Activated T-helper 2 cell treated with anti-CD3 and anti-CD28 coated beads, Interferon-gamma antibody, Interleukin-2, Interleukin-4, amounts not matched to agents 10 μg/mL and 5 μg/mL and 100 μg/mL, durations not matched to agents 14 hours and 24 hours and 36 hours (primary cell): ENCODE measurements at regions not wholly inside any gene's neighbourhood (a gene's known extent, or its start where the extent isn't known, plus 50 kb on each side); places are given as distances from the start of the nearest gene placed in this dataset.

ENCODE experiments used
- DNase-seq: peaks from one replicate; pipeline ENCODE4 v3.0.0; 2021; ENCODE audit warnings: low spot score
- H3K27ac Mint-ChIP-seq: one replicate; pipeline ENCODE4 v1.8.0; 2021; ENCODE audit warnings: mixed read lengths
- H3K27me3 Mint-ChIP-seq: one replicate; pipeline ENCODE4 v1.8.0; 2021; ENCODE audit warnings: low read depth, mixed read lengths
- H3K36me3 Mint-ChIP-seq: one replicate; pipeline ENCODE4 v1.8.0; 2021; ENCODE audit warnings: low read depth, mixed read lengths
- H3K4me1 Mint-ChIP-seq: one replicate; pipeline ENCODE4 v1.8.0; 2021; ENCODE audit warnings: low read depth, mixed read lengths
- H3K4me3 Mint-ChIP-seq: one replicate; pipeline ENCODE4 v1.8.0; 2021; ENCODE audit warnings: low read depth, mild to moderate bottlenecking, moderate library complexity, mixed read lengths
- H3K9me3 Mint-ChIP-seq: one replicate; pipeline ENCODE4 v1.8.0; 2021; ENCODE audit warnings: mixed read lengths
- intact Hi-C: fragments of 100-400 bp; cut with micrococcal nuclease; formaldehyde crosslinking; loops from one replicate; pipeline ENCODE4 v1.15.1; 2023

DNA sequence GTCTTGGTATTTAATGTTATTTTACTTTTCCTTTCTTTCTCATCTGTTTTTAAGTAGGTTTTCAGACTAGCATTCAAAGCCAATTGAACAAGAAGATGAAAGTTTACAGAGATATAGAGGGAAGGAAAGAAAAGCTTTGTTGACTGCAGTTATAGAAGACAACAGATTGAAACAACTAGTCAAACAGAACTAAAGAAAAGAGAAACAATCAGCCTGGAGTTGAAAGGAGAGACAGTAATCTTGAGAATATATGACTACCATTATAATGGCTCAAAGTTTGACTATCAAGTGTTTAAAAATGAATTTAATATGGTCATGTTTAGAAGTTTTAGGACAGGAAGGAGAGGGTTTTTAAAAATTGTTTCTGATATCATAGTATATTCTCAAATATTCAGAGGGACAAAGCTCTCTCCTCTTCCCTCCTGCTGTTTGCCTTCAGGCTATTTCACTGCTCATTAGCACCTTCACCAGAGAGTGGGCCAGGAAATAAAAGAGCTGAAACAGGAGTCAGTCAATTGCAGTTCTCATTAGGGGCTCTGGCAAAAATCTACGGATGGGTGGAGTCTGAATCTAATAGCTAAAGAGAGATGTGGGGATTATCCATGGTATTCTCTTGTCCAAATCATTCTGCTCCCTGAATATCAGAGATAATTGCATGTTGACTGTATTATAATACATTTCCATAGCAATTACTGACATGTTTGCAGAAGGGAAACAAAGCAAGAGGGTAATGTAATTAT, 577.8 kb downstream of the BRINP3 start:
- Mint-ChIP-seq H3K36me3 (no peaks in the 10 kb centered on the region), H3K27me3 (no peaks in the 10 kb centered on the region), H3K4me3 (no peak overlapping the region), H3K27ac (no peak overlapping the region), H3K9me3 (peaks cover 15% of the 10 kb centered on the region), H3K4me1 (no peaks in the 10 kb centered on the region)
- intact Hi-C loops, result no loop called here
- DNase-seq, result no peak

DNA sequence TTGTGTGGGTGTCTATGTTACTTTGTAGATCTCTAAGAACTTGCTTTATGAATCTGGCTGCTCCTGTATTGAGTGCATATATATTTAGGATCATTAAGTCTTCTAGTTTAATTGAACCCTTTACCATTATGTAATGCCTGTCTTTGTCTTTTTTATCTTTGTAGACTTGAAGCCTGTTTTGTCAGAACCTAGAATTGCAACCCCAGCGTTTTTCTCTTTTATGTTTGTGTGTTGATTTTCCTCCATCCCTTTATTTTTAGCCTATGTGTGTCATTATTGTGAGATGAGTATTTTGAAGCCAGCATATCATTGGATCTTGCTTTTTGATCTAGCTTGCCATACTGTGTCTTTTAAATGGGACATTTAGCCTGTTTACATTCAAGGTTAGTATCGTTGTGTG, 573.2 kb downstream of the BRINP3 start:
- Mint-ChIP-seq H3K27me3 (no peaks in the 10 kb centered on the region), H3K36me3 (no peaks in the 10 kb centered on the region), H3K4me1 (no peaks in the 10 kb centered on the region), H3K9me3 (peaks cover 34% of the 10 kb centered on the region), H3K27ac (no peak overlapping the region), H3K4me3 (no peak overlapping the region)
- intact Hi-C loops, result no loop called here
- no peak for DNase-seq

DNA sequence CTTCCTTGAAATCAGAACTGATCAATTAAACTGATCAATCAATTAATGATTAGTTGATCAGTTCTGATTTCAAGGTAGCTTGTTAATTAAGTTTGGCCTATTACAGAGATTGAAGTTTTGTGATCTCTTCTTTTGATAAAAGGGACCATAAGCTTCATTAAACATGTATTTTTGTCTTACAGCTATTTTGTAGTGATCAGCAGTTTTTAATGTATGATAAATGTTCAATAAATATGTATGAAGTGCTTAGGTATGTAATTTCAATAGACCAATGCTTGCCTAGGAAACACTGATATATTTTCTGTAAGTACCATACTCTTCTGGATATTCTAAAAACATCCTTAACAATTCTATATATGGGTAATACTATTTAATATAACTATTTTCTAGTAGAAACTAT, 569.6 kb downstream of the BRINP3 start:
- Mint-ChIP-seq H3K9me3 (peaks cover 38% of the 10 kb centered on the region), H3K4me3 (no peak overlapping the region), H3K27me3 (no peaks in the 10 kb centered on the region), H3K4me1 (no peaks in the 10 kb centered on the region), H3K27ac (no peak overlapping the region), H3K36me3 (no peaks in the 10 kb centered on the region)
- no peak for DNase-seq
- intact Hi-C loops, result no loop called here

DNA sequence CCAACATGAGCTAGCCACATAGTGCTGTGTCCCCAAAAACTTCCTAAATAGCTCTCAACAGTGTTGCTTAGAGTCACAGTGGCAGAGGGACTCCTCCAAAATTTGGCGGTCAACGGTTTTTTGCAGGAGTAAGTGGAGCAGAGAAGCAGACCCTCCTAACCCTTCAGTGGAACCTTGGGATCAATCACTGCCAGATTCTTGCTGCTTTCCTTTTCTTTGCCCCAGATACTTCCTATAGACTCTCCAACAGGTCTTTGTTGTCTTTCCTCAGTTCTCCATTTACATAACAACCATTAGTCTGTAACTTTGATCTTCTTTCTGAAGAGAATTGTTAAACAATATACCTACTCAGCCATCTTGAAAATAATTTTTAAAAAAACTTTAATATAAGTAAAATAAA, 556.1 kb downstream of the BRINP3 start:
- H3K4me3 Mint-ChIP-seq, result no peak overlapping the region
- no peak for DNase-seq
- H3K36me3 Mint-ChIP-seq, result no peaks in the 10 kb centered on the region
- no peaks in the 10 kb centered on the region for H3K27me3 Mint-ChIP-seq
- no peaks in the 10 kb centered on the region for H3K4me1 Mint-ChIP-seq
- peaks cover 52% of the 10 kb centered on the region for H3K9me3 Mint-ChIP-seq
- H3K27ac Mint-ChIP-seq, result no peak overlapping the region
- intact Hi-C loops, result no loop called here

DNA sequence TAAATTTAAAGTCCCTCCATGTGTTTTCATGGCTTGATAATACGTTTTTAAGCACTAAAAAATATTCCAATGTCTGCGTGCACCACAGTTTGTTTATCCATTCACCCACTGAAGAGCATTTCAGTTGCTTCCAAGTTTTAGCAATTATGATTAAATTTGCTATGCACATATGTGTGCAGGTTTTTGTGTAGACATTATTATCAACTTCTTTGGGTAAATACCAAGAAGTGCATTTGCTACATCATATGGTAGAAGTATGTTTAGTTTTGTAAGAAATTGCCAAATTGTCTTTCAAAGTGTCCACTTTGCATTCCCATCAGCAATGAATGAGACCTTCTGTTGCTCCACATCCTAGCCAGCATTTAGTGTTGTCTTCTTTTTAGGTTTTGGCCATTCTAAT, 550.0 kb downstream of the BRINP3 start:
- no peaks in the 10 kb centered on the region for H3K4me1 Mint-ChIP-seq

DNA sequence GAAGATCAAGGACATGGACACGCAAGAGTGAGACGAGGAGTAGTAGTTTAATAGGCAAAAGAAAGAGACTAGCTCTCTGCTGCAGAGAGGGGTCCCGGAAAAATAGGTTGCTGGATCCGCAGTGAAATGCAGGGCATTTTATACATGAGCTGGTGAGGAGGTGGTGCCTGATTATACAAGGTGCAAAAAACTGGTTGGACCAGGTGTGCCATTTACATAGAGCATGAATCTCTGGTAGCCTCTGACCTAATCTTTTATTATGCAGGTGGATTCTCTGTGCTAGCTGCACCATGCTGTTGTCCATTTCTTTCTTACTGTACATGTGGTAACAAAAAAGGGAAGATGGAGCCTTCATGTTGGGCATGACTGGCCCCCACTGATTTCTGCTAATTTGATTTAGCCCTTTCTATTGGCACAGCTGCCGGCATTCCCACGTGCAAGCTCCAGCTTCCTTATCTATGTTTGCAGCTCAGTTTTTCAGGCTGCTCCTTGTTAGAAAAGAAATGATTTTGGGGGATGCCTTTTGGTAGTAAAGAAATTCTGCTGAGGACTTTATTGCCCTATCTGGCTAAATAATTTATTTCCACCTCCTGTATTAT, 548.1 kb downstream of the BRINP3 start:
- peaks cover 36% of the 10 kb centered on the region for H3K9me3 Mint-ChIP-seq
- no peaks in the 10 kb centered on the region for H3K27me3 Mint-ChIP-seq
- no peak for DNase-seq
- H3K4me3 Mint-ChIP-seq, result no peak overlapping the region
- H3K36me3 Mint-ChIP-seq, result no peaks in the 10 kb centered on the region
- no peak overlapping the region for H3K27ac Mint-ChIP-seq
- intact Hi-C loops, result no loop called here
- no peaks in the 10 kb centered on the region for H3K4me1 Mint-ChIP-seq

More for the DNA sequence above, 550.0 kb downstream of the BRINP3 start:
- no peak overlapping the region for H3K4me3 Mint-ChIP-seq
- H3K9me3 Mint-ChIP-seq, result peaks cover 32% of the 10 kb centered on the region
- H3K36me3 Mint-ChIP-seq, result no peaks in the 10 kb centered on the region
- no peaks in the 10 kb centered on the region for H3K27me3 Mint-ChIP-seq
- H3K27ac Mint-ChIP-seq, result no peak overlapping the region
- intact Hi-C loops, result no loop called here
- DNase-seq, result no peak

DNA sequence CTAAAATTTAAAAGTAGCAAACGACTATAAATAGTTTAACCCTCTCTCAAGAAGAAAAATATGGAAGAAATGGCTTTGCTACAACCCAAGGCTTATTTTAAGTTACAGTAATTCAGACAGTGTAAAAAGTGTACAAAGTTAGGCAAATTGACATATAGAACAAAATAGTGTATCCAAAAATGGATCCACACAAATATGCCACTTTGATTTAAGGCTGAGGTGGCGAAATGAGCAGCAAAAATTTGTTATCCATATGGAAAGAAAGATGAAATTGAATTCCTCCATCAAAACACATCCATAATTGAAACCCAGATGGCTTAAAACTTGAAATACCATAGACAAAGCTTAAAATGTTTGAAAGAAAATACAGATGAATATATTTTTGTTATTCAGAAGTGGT, 540.8 kb downstream of the BRINP3 start:
- Mint-ChIP-seq H3K9me3 (peaks cover 29% of the 10 kb centered on the region), H3K27ac (no peak overlapping the region), H3K36me3 (no peaks in the 10 kb centered on the region), H3K4me3 (no peak overlapping the region), H3K27me3 (no peaks in the 10 kb centered on the region), H3K4me1 (no peaks in the 10 kb centered on the region)
- intact Hi-C loops, result no loop called here
- no peak for DNase-seq

DNA sequence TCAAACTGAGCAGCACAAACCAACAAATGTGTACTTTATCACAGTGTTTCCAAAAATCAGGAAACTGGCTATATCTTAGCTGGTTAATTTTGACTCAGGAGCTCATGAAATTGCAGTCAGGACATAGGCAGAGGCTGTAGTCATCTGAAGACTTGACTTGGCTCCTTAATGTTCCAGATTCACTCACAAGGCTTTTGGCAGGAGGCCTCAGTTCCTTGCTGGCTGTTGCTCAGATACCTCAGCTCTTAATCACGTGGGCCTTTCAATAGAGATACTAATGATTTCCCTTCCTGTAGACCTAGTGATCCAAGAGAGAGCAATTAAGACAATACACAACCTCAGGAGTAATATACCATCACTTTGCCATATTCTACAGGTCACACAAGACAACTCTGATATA, 537.7 kb downstream of the BRINP3 start:
- intact Hi-C loops, result no loop called here
- Mint-ChIP-seq H3K27me3 (no peaks in the 10 kb centered on the region), H3K9me3 (peaks cover 10% of the 10 kb centered on the region), H3K27ac (no peak overlapping the region), H3K36me3 (no peaks in the 10 kb centered on the region), H3K4me3 (no peak overlapping the region), H3K4me1 (no peaks in the 10 kb centered on the region)
- no peak for DNase-seq

DNA sequence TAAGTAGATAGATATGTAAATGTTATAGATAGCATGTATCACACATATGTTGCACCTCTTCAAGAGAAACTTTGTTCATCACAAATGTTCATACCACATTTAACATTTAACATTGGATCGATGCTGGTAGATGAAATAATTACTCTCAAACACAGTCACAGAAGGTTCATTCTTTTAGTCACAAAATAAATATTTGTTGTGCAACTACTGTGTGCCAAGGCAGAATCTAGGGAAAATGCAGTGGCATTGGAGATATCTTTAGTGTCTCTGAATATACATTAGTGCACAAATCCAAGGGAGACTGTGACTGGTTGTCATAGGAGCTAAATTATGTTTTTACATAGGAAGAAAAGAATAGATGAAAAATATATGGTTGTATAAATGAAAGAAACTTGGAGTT, 535.7 kb downstream of the BRINP3 start:
- H3K9me3 Mint-ChIP-seq, result peaks cover 8% of the 10 kb centered on the region
- no peak overlapping the region for H3K27ac Mint-ChIP-seq
- DNase-seq, result no peak
- no peak overlapping the region for H3K4me3 Mint-ChIP-seq
- no peaks in the 10 kb centered on the region for H3K36me3 Mint-ChIP-seq
- H3K27me3 Mint-ChIP-seq, result no peaks in the 10 kb centered on the region
- no peaks in the 10 kb centered on the region for H3K4me1 Mint-ChIP-seq
- intact Hi-C loops, result no loop called here

DNA sequence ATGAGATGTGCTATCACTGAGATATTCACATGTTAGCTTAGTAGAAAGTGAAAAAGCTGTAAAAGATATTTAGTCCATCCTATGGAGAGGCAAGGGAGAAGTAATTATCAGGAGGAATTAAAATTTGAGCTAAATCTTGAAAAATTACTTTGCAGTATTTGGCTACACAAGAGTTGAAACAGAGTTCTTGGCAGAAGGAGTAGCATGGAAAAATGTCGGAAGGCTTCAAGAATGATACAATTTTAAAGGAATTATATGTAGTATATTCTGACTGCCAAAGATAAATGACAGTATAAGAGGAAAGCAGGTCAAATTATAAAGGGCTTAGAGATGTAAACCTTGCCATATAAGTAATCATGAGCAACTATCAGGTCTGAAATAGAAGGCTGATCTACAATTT, 518.9 kb downstream of the BRINP3 start:
- H3K4me3 Mint-ChIP-seq, result no peak overlapping the region
- DNase-seq, result no peak

DNA sequence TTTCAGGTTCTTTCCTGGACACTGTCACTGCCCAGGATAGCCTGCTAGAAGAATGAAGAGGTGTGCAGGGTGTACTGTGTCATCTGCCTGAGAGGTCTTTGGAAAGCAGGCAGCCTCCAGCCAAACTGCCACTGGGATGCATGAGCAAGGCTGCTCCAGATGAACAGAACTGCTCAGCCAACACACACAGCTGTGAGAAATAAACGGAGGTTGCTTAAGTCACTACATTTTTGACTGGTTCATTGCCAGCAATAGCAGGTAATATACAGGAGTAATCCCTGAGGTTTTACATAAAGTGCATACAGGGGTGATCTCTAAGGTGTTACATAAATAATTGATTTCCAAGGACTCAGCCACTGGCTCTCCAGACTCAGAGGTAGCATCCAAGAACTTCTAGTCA, 516.9 kb downstream of the BRINP3 start:
- H3K27me3 Mint-ChIP-seq, result no peaks in the 10 kb centered on the region

More for the DNA sequence above, 518.9 kb downstream of the BRINP3 start:
- Mint-ChIP-seq H3K9me3 (peaks cover 10% of the 10 kb centered on the region), H3K36me3 (no peaks in the 10 kb centered on the region), H3K4me1 (no peaks in the 10 kb centered on the region), H3K27ac (no peak overlapping the region), H3K27me3 (no peaks in the 10 kb centered on the region)
- intact Hi-C loops, result no loop called here

DNA sequence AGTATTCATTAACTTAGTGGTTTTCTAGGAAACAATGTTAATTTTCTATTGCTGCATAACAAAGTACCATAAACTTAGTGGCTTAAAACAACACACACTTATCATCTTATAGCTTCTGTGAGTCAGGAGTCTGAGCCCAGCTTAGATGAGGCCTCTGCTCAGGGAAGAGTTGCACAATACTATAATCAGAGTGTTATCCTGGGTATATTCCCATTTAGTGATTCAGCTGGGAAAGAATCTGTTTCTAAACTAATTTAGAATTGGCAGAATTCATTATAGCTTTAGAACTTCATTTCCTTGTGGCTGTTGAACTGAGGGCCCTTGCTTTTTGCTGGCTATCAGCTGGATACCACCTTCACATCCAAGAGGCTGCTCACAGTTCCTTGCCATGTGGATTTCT, 515.5 kb downstream of the BRINP3 start:
- no peaks in the 10 kb centered on the region for H3K36me3 Mint-ChIP-seq
- peaks cover 15% of the 10 kb centered on the region for H3K9me3 Mint-ChIP-seq
- no peak overlapping the region for H3K4me3 Mint-ChIP-seq
- H3K4me1 Mint-ChIP-seq, result no peaks in the 10 kb centered on the region
- H3K27ac Mint-ChIP-seq, result no peak overlapping the region
- intact Hi-C loops, result no loop called here
- no peak for DNase-seq
- H3K27me3 Mint-ChIP-seq, result no peaks in the 10 kb centered on the region

More for the DNA sequence above, 516.9 kb downstream of the BRINP3 start:
- no peak for DNase-seq
- Mint-ChIP-seq H3K36me3 (no peaks in the 10 kb centered on the region), H3K27ac (no peak overlapping the region), H3K4me3 (no peak overlapping the region), H3K9me3 (peaks cover 10% of the 10 kb centered on the region), H3K4me1 (no peaks in the 10 kb centered on the region)
- intact Hi-C loops, result no loop called here

DNA sequence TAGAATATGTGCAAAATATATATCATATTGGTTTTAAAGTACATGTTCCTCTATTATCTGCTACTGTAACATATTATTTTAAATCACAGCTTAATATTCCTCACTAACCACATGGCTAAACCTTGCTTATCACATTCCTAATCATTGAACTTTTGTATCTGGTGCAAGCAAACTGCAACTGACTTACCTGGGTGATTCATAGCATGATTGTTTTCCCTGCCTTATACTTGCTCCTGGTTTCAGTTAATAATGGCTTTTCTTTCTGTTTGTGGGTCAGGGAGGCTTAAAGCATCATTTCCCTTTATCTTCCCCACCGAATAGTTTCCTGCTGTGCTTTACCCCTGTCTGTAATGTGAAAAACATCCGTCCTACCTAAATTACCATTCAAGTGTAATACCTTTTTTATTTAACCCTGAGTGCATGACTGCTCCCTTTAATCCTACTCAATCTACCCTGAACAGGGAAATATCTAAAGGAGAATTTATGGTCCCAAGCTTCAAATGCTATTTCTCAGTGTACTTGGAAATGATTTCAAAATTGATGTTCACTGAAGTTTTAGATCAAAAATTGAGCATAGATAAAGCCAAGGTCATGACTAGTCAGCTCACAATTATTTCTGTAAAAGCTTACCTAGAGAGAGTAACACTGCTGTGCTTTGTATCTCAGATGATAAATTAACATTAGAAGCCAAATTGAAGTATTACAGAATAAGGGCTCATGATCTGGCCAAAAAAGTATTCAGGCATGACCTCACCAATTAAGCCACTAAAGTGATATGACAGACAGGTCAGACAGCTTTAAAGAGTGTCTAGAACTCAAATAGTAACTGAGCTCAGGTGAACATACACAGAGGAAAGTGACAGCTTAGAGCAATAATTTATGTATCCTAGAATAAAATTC, 507.1 kb downstream of the BRINP3 start:
- Mint-ChIP-seq H3K27me3 (no peaks in the 10 kb centered on the region), H3K4me1 (no peaks in the 10 kb centered on the region), H3K4me3 (no peak overlapping the region), H3K27ac (no peak overlapping the region), H3K9me3 (peaks cover 29% of the 10 kb centered on the region), H3K36me3 (no peaks in the 10 kb centered on the region)
- DNase-seq, result no peak
- intact Hi-C loops, result no loop called here
